Mammary epithelial cell (primary cell): ENCODE measurements at regions not wholly inside any gene's neighbourhood (a gene's known extent, or its start where the extent isn't known, plus 50 kb on each side); places are given as distances from the start of the nearest gene placed in this dataset.

Source experiments
- CTCF ChIP-seq, 2 donors: IDR thresholded peaks in 1 of 2; conservative IDR thresholded peaks in 1 of 2; 2 replicates each; pipeline ENCODE4 v1.5.1; 2011 to 2012; ENCODE audit warnings: inconsistent platforms in 2 of 2, low read length in 2 of 2, mild to moderate bottlenecking in 2 of 2, control low read depth in 1 of 2, low read depth in 1 of 2; ENCODE audit not compliant: insufficient read depth in 1 of 2; ENCODE audit errors: extremely low read depth in 1 of 2
- EZH2 ChIP-seq: IDR thresholded peaks from 2 replicates; pipeline ENCODE4 v1.6.1; 2012; ENCODE audit warnings: low read length, inconsistent platforms, borderline replicate concordance

GRCh38 chr13:99074693-99075092, 96.8 kb upstream of the DOCK9 start:
- TF ChIP-seq CTCF (conservative IDR thresholded peaks at IDR 0.05 in 1 of 2, IDR thresholded peaks at IDR 0.05 in 1 of 2; ENCODE audit: extremely low read depth in 1 of 2, insufficient read depth in 1 of 2, low read depth in 1 of 2, low read length in 2 of 2) (no peak), EZH2 (no peak)
